Iris pigment epithelial cell (primary cell): ENCODE measurements at regions not wholly inside any gene's neighbourhood (a gene's known extent, or its start where the extent isn't known, plus 50 kb on each side); places are given as distances from the start of the nearest gene placed in this dataset.
"Not testable (repeated sequence)": the region's sequence is repeated elsewhere in the genome, so short reads cannot be mapped to it uniquely, and the experiment has no call there.

Experiments used
- DNase-seq: peaks from one replicate; pipeline ENCODE4 v3.0.0-alpha.2; 2011; ENCODE audit warnings: low read depth

- DNase-seq, result no peak
These were observed 180.2 kb upstream of the SOX6 start for GRCh38 chr11:16536513-16536912.

- DNase-seq, result no peak
These were observed 172.3 kb upstream of the SOX6 start for GRCh38 chr11:16528639-16529038.

- DNase-seq, result no peak
These were observed 171.3 kb upstream of the SOX6 start for GRCh38 chr11:16527525-16528246.

- no peak for DNase-seq
These were observed 170.6 kb upstream of the SOX6 start for GRCh38 chr11:16526947-16527346.

- not testable (repeated sequence) for DNase-seq
These were observed 164.4 kb upstream of the SOX6 start for GRCh38 chr11:16520713-16521112.

GRCh38 chr11:16512899-16513241, 156.5 kb upstream of the SOX6 start:
- no peak for DNase-seq

- DNase-seq, result no peak
These were observed 156.0 kb upstream of the SOX6 start for GRCh38 chr11:16512198-16512898.

DNA sequence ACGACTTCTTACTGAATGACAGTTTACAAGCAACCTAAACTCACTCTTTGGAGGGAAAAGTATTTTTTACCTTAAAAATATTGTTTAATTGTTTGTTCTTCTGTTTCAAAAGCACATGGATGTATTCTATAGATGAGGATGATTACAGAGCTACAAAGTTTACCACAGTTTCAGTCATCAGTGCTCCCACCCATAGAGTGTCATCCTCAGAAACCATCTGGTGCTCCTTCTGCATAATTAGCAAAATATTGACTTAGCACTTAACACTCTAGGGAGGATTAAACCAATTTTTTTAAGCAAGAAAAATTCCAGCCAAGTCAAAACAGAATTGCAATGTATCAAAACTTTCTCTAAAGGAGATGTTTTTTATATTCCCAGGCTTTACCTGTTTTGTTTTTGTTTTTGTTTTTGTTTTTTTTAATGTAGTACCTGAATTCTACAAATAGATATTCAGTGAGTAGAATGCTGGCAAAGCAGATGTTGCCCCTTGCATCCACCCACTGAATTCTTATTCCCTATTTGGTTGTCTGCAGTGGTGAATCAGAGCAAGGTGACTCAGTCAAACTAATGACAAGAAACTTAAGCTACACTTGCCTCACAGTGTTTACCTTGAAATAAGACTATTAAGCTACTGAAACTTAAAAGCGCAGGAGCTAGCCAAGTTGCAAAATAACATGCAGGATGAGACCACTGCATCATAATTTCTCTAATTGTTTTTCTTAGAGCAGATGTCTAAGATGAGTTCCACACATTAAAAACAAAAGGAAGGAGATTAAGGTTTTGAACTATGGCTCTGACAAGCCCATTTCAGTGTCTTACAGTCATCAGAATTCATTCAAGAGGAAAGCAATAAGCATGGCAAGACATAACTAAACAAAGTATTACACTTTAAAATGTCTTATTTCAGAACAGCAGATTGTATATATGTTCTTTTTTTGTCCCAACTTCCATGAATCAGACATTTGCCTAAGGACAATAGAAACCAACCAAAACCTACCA, 155.1 kb upstream of the SOX6 start:
- peak; percentile 47 for DNase-seq

- DNase-seq, result no peak
These were observed 149.1 kb upstream of the SOX6 start for GRCh38 chr11:16505481-16505880.

DNA sequence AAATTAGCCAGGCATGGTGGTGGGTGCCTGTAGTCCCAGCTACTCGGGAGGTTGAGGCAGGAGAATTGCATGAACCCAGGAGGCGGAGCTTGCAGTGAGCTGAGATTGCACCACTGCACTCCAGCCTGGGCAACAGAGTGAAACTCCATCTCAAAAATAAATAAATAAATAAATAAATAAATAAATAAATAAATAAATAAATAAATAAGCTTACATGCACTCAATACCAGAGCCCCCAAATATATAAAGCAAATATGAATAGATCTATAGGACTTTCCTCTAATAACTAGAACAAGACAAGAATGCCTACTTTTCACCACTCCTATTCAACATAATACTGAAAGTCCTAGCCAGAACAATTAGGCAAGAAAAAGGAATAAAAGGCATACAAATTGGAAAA, 147.5 kb upstream of the SOX6 start:
- DNase-seq, result not testable (repeated sequence)

- no peak for DNase-seq
These were observed 138.8 kb upstream of the SOX6 start for GRCh38 chr11:16494918-16495691.

GRCh38 chr11:16484434-16484833, 128.1 kb upstream of the SOX6 start:
- no peak for DNase-seq

GRCh38 chr11:16474659-16475058, 118.3 kb upstream of the SOX6 start:
- DNase-seq, result no peak

DNA sequence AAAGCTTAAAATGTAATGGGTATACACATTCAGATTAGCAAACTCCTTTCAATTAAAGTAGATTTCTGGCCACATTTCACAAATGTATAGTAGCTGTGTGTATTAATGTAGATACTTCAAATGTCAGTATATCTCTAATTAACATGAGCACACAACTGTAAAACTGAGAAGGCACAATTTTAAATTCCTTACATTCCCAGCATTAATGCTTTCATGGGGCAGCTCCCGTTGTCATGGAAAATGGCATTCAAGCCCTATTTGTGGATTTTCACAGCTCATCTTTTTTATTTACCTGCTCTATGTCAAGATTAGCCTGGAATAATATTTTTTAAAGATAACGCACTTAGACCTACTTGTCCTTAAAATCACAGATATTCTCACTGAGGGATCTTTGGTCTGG, 113.6 kb upstream of the SOX6 start:
- no peak for DNase-seq

GRCh38 chr11:16468735-16469453, 112.5 kb upstream of the SOX6 start:
- DNase-seq, result no peak

- DNase-seq, result no peak
These were observed 104.2 kb upstream of the SOX6 start for GRCh38 chr11:16460508-16460907.

DNA sequence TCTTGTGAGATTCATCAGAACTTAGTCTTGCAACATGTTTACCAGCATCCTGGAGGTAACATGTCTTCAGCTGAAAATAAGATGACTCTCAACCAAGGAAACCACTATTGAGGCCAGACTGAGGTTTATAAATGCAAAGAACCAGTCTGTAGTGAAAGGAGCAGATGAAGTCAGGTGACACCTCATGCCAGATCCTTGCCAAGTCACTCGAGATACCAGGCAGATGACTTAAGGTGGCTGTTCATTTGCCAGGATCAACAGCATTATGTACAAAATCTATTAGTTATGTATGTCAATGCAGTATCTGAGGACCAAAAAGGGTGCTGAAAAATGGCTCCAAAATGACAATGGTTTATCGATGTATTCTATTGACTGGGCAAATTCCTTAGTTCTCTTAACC, 100.0 kb upstream of the SOX6 start:
- DNase-seq, result no peak

DNA sequence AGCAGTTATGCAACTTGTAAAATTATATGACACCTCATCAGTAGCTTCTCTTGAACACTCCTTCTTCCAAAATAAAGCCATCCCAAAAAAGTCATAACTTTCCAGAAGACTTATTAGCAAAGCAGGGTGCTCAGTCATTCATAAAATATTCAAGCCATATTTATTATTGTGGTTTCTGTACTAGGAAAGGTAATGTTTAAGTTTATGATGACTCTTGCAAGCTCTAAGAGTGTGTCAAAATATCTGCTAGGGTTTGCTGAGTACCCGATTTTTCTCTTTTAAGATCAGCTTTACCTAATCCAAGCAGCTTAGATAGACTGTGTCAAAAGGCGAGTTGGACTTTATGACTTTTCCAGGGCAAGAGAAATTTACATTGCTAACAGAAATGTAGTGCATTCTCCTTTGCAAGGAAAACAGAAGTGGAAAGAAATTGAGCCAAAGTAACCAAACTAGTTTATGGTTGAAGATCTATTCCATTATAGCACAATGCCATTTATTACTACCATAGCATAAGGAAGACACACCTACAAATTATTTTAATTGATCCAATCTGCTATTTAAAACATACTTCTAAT, 98.0 kb upstream of the SOX6 start:
- no peak for DNase-seq

DNA sequence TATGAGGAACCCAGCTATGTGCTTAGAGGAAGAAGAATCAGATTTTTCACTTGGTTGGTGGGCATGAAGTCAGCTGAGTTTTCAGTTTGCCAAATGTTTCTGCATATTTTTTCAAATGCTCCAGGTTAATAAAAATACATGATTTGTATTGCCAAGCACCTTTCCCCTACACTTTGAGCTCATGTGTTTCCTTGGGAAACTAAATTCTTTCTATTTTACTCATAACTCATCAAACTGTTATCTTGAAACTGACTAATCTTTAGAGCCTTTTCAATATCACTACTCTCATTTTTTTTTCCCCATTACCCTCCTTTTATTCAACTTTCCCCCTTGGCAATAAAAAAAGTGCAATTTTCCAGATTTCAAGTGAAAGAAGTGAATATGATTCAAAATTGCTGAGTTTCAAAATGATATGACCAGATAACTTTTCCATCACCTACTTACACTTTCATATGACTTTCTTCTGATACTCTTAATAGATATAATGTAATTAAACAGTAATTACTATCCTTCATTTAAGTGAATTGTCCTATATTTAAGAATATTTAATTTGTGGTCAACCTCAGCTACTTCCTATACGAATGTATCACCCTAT, 91.9 kb upstream of the SOX6 start:
- DNase-seq, result no peak

DNA sequence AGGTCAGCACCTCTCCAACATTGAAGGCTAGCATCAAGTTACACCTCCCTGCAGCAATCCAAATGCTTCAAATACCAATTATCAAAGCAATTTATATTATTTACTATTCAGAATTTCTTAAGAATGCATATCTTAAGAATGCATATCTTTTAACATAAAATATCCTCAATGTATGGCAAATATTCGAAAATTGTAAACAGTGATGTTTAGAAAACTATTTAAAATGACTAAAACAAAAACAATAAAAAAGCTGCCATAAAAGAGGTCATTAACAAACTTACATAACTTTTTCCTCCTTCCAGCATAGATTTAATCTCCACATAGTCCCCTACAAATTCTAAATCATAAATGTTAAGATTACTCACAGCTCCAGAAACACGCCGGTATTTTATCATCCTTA, 85.1 kb upstream of the SOX6 start:
- no peak for DNase-seq
